K562 (cell line): ENCODE measurements at regions not wholly inside any gene's neighbourhood (a gene's known extent, or its start where the extent isn't known, plus 50 kb on each side); places are given as distances from the start of the nearest gene placed in this dataset.

Experiments
- DIDO1 ChIP-seq: fragments of 450-650 bp; IDR thresholded peaks from 2 replicates; pipeline ENCODE4 v1.6.1; 2016; ENCODE audit warnings: low read depth, missing biosample characterization, missing genetic modification characterization
- DNMT1 ChIP-seq: fragments of 450-650 bp; IDR thresholded peaks from 2 replicates; pipeline ENCODE4 v1.6.1; 2016; ENCODE audit warnings: antibody characterized with exemption, mild to moderate bottlenecking
- ELK1 ChIP-seq: sonication (generic); formaldehyde crosslinking; IDR thresholded peaks from 2 replicates; pipeline ENCODE4 v1.8.1; 2022; ENCODE audit warnings: missing genetic modification reagents
- ETS2 ChIP-seq: IDR thresholded peaks from 2 replicates; pipeline ENCODE4 v1.6.1; 2016; ENCODE audit warnings: borderline replicate concordance, missing genetic modification characterization, mild to moderate bottlenecking, moderate library complexity, missing compliant biosample characterization; ENCODE audit not compliant: poor library complexity, severe bottlenecking
- FOXK2 ChIP-seq, 2 experiments: fragments of 450-650 bp; IDR thresholded peaks in 1 of 2; conservative IDR thresholded peaks in 1 of 2; 2 replicates each; pipeline ENCODE4 v1.6.1; 2016; ENCODE audit warnings: low read depth in 2 of 2, mild to moderate bottlenecking in 1 of 2
- LEF1 ChIP-seq: fragments of 450-650 bp; IDR thresholded peaks from 2 replicates; pipeline ENCODE4 v1.6.1; 2016; ENCODE audit warnings: mild to moderate bottlenecking
- NCOA4 ChIP-seq: fragments of 450-650 bp; IDR thresholded peaks from 2 replicates; pipeline ENCODE4 v1.6.1; 2018; ENCODE audit warnings: mild to moderate bottlenecking; ENCODE audit not compliant: partially characterized antibody
- PHB2 ChIP-seq: fragments of 450-650 bp; IDR thresholded peaks from 2 replicates; pipeline ENCODE4 v1.6.1; 2017; ENCODE audit warnings: low read depth
- SIN3A ChIP-seq, 2 experiments: fragments of 150-350 bp in 1 of 2; IDR thresholded peaks; 2 replicates each; pipeline ENCODE4 v1.6.1; 2011 to 2016; ENCODE audit warnings: borderline replicate concordance in 2 of 2, low read depth in 2 of 2, low read length in 2 of 2, mild to moderate bottlenecking in 2 of 2, moderate library complexity in 2 of 2; ENCODE audit not compliant: control insufficient read depth in 1 of 2
- ZBTB40 ChIP-seq, 2 experiments: fragments of 450-650 bp in 1 of 2; sonication (generic) in 1 of 2; formaldehyde crosslinking in 1 of 2; IDR thresholded peaks; 2 replicates each; pipeline versions ENCODE4 v1.7.1 to v1.9.0; 2016 to 2022; ENCODE audit warnings: inconsistent platforms in 1 of 2, mild to moderate bottlenecking in 1 of 2, missing genetic modification reagents in 1 of 2
- ZNF277 ChIP-seq: fragments of 250-450 bp; sonication (Bioruptor Pico); IDR thresholded peaks from 2 replicates; pipeline ENCODE4 v1.8.0; 2022; ENCODE audit warnings: inconsistent platforms, mild to moderate bottlenecking, moderate library complexity, borderline replicate concordance

GRCh38 chr22:34645375-34645774 lies 420.6 kb upstream of the ISX start (continued):
- TF ChIP-seq SIN3A (IDR thresholded peaks at IDR 0.05; ENCODE audit: borderline replicate concordance in 2 of 2, control insufficient read depth in 1 of 2, low read depth in 2 of 2, low read length in 2 of 2) = no peak
- no peak for TF ChIP-seq NCOA4
- no peak for TF ChIP-seq DIDO1 (tag)
- TF ChIP-seq FOXK2 (conservative IDR thresholded peaks at IDR 0.05 in 1 of 2, IDR thresholded peaks at IDR 0.05 in 1 of 2; ENCODE audit: low read depth in 2 of 2) = no peak
- TF ChIP-seq ZBTB40 (IDR thresholded peaks at IDR 0.05) = no peak
- TF ChIP-seq ZBTB40 (CRISPR knock-in tag; IDR thresholded peaks at IDR 0.05) = no peak
- TF ChIP-seq ZNF277 = no peak
- no peak for TF ChIP-seq DNMT1
- TF ChIP-seq PHB2 = no peak
- no peak for TF ChIP-seq ELK1
- TF ChIP-seq LEF1 = no peak
- TF ChIP-seq ETS2 (tag) = no peak
